HG02973 (cell line): ENCODE measurements at regions not wholly inside any gene's neighbourhood (a gene's known extent, or its start where the extent isn't known, plus 50 kb on each side); places are given as distances from the start of the nearest gene placed in this dataset.
"Not testable (repeated sequence)": the region's sequence is repeated elsewhere in the genome, so short reads cannot be mapped to it uniquely, and the experiment has no call there.

Experiments used
- ATAC-seq: cut with Tn5 transposase; IDR thresholded peaks from one replicate; pipeline ENCODE4 v1.9.1; 2021; ENCODE audit warnings: moderate library complexity; ENCODE audit not compliant: unreplicated experiment

DNA sequence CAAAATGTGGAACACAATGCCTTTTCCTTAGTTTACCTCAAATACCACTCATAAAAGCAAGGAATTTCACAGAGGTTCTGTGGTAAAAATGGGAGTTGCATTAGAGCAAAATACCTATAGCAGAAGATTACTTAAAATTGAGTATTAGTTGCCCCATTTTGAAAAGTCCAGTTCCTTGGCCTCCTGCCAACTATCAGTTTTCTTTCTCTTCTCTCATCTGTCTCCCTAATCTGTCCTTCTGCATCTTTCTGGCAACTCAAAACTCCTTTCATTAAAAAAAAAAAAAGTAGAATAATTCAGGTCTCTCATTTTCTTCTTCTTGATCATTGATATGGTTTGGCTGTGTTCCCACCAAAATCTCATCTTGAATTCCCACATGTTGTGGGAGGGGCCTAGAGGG lies 127.3 kb downstream of the ATP23 start:
- ATAC-seq, result no peak

DNA sequence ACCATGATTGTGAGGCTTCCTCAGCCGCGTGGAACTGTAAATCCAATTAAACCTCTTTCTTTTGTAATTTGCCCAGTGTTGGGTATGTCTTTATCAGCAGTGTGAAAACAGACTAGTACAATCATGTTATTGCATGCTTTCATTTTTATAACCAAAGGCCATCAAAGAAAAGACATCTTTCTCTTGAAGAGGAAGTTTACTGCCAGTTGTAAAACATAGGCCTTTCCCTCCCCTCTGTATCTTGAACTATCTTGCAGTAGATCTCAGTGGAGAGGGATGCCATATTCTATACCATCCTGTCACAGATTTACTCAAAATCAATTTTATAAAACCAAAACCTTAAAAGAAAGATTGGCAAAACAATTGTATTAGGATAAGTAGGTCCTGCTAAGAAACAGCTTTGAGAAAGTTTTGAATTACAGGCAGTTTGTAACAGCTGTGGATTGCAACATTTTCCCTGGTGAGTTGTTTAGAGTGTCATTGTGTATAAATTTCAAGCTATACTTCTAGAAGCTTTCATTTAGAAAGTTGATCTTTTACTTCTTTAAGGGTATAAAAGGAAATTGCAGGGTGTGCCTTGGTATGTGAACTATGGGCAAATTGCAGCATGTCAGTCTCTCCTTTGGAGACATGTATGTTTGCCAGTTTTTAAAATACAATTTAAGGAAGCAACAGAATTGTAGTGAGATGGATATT lies 128.0 kb downstream of the ATP23 start:
- ATAC-seq, result no peak

DNA sequence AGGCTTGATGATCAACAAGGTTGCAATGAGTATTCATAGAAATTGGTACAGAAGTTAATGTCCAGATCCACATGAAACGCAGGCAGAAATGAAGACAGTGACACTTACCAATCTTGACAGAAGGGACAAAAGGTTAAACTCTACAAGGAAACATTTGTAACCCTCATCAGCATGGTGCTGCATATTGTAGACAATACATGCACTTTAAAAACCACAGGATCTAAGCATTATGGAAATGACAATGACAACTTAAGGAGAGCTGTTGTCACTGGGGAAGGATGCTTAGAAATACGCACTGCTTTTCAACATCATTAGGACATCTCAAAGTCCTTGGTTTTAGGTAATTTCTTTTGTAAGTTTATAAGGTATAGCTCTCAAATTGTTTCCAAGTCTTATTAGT lies 130.6 kb downstream of the ATP23 start:
- no peak for ATAC-seq

DNA sequence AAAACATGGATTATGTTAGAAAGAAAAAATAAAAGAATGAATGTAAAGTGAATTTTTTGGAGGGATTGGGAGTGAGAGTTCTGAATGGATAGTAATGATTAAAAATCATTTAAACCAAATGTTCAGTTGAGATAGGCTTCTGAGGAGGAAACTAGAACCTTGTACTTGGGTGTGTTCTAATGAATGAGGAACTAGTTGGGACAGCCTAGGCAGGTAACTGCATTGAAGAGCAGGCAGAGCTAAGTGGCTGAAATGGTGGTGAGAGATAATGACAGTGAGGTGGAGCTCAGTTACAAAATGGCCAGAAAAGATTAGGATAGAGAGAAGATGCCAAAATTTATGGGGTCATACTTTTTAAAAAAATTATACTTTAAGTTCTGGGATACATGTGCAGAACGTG lies 132.9 kb downstream of the ATP23 start:
- ATAC-seq, result no peak

DNA sequence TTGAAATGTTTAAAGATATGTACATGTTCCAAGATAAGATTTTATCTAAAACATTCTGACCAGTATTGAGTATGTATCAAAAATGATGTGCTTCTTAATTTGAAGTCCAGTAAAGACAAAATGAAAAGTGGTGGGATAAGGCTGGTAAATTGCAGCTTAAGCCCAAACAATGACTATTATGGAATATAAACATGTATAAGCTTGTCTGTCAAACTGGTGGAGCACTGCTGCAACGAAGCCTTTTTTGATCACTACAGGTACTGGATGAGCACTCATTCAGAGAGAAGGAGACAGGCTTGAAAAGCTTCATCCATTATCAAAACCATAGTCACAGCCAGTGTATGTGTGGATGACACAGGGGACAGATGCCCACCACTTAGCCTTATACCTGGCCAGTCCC lies 138.4 kb downstream of the ATP23 start:
- no peak for ATAC-seq

DNA sequence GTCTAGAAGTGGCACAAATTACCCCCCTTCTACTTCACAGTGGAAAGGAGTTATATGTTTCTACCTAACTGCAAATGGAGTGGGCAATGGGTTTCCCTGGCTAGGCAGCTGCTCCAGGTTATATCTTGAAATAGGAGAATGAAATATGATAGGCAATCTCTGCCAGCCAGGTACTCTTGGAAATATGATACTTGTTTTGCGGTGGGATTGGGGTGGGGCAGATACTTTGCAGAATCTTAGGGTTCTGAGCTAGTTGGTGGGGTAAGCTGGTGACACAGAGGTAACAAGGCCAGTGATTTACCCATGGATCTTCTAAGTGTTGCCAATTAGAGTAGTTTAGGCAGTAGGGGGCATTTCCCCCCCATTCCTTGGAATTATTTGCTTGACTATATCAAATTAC lies 140.1 kb downstream of the ATP23 start:
- ATAC-seq, result no peak

DNA sequence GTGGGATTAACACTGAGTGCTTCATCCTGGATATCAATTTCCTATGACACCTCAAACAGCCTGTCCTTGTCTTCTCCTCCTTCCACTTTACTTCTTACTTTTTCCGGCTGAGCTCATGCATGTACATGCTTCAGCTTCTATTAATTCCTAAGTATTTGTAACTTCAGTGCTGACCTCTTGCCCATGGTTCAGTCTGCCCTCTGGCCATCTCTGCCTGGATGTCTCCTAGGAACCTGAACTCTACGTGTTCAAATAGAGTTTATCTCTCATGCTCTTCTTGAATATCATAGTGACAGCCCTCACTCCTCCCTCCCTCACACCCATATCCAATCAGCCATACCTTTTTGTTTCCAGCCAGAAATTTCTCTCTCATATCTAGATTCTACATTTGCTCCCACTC lies 141.6 kb downstream of the ATP23 start:
- no peak for ATAC-seq

DNA sequence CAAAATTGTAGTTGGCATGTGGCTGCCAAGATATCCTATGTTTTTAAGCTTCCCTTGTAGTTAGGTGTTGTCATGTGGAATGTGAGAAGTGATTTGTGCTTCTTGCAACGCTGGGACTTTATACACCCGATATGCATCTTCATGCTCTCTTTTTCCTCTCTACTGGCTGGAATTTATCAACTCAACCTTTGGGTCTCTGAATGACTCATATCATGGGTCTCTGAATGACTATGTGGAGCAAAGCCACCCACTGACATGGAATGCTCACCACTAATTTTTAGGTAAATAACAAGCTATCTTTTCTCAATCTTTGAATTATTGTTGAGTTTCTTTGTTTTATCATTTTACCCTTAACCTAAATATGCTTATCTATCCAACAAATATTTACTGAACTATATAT lies 144.6 kb downstream of the ATP23 start:
- ATAC-seq, result no peak

DNA sequence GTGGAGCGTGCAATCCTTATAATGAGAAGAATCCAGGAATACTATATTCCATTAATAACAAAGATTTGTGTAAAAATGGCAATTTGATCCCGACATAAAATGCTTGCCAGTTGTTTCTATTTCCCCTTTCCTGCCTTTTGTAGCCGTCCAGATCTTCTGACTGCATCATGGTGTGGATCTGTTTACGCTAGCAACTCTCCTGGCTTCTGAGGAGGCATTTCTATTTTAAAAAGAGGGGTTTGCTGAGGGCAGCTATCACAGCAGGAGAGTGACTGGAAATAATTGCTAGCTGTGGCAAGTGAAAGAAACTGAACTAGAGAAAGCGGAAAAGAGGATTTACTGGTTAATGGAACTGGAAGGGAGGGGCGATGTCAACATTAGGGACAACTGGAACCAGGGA lies 145.6 kb downstream of the ATP23 start:
- ATAC-seq, result no peak

DNA sequence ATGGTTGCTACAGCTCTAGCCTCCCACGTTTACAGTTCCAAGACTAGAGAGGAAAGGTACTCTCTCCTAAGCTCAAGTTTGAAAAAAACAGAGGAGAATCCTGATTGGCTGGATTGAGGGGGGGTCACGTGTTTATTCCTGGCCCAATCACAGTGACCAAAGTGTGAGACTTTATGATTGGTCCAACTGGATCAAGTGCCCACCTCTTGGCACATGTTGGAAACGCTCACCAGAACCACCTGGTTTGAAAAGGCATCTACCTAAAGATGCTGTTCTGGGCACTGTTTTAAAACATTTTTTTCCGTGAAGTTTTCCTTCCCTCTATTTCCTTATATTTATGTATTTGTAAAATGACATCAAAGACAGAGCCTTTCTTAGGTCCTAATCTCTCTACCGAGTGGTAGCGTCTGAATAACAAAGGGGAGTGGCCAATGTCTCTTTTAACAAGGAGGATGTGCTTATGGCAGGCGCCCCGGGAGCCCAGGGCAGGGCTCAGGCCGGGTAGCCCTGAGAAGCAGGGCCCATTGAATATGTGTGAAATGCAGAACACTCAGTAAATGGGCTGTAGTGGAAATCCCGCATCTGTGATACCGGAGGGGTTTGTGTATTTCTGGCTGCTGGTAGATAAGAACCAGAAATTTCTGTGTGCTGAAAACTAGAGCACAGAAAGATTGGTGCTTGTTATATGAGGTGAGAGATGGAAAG lies 146.2 kb downstream of the ATP23 start:
- no peak for ATAC-seq

DNA sequence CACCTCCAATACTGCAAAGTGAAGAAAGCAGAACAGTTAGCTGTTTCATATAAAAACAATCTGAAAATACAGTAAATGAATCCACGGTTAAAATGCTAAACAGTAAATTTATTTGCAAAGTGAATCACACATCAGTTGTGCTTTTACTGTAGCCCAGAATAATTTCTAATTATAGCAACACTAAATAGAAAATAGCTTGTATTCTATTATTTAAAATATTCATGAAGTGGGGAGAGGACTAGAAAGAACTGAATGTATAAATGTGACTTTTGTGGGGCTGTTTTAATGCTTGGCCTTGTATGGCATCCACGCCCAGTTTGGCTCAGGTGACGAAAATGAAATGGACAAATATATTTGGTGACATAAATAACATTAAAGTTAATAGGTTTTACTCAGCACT lies 148.2 kb downstream of the ATP23 start:
- ATAC-seq, result no peak

DNA sequence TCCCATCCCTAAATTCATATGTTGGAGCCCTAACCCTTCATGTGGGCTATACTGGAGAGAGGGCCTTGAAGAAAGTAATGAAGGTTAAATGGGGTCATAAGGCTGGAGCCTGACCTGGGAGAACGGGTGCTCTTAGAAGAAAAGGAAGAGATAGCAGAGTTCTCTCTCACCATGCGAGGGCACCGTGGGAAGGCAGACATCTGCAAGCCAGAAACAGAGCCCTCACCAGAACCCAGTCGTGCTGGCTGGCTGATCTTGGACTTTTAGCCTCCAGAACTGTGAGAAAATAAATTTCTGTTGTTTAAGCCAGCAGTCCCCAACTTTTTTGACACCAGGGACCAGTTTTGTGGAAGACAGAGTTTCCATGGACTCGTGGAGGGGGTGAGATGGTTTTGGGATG lies 149.3 kb downstream of the ATP23 start:
- ATAC-seq, result no peak

DNA sequence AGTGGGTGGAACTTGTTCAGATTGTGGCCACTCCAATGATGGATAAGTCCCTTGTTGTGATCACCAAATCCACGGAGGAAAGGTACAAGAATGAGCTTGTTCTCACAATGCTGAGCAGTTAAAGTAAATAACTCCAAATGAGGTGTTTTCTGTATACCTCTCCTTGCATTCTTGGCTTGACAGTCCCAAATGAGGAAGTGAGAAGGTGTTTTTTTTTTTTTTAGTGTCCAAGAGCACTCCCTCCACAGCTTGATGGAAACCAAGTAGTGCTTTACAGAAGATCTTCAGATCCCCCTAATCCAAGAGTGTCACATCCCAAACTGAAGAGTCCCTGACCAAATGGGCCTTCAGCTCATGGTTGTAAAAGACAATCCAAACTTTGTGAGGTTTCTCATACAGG lies 153.6 kb downstream of the ATP23 start:
- ATAC-seq, result no peak

DNA sequence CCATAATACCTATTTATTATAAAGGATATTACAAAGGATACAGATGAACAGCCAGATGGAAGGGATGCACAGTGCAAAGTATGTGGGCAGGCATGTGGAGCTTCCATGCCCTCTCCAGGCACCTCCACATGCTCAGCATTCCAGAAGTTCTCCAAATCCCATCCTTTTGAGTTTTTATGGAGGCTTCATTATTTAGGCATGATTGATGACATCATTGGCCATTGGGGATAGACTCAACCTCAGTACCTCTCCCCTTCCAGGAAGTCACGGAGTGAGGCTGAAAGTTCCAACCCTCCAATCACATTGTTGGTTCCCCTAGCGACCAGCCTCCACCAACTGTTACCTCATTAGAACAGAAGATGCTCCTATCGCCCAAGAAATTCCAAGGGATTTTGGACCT lies 156.4 kb downstream of the ATP23 start:
- ATAC-seq, result no peak

DNA sequence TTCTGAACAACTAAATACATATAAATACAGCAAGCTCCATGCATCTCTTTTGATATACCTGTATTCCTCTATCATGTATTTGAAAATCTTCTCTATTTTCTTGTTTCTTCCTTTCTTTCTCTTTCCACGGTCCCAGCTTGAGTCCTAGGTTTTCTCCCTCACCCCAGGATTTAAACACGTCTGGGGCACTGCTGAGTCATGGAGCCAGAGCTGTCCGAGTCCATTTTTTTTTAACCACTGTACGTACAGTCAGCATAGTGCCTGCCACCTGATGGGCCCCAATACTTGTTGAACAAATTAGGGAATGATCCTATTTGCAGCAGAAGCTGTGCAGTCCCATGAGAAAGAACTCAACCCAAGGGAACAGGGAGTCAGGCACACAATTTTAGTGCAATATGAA lies 158.1 kb downstream of the ATP23 start:
- ATAC-seq, result no peak

DNA sequence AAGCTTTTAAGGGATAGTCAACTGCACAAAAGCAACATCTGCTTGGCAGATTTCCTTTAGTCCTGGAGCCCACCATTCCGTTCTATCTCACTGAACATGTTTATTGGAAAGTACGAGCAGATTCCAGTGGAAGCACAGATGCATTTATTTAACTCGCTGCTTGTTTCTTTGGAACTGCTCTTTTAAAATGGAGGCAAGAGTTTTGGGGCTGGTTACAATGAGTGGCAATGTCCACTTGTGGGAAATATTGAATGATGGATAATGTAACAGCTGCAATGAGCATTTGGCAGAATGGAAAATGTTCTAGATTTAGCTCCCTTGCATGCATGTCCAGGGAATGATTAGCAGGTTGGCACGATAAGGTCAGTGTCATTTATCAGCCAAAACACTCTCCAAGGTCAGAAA lies 163.0 kb downstream of the ATP23 start:
- ATAC-seq, result no peak

DNA sequence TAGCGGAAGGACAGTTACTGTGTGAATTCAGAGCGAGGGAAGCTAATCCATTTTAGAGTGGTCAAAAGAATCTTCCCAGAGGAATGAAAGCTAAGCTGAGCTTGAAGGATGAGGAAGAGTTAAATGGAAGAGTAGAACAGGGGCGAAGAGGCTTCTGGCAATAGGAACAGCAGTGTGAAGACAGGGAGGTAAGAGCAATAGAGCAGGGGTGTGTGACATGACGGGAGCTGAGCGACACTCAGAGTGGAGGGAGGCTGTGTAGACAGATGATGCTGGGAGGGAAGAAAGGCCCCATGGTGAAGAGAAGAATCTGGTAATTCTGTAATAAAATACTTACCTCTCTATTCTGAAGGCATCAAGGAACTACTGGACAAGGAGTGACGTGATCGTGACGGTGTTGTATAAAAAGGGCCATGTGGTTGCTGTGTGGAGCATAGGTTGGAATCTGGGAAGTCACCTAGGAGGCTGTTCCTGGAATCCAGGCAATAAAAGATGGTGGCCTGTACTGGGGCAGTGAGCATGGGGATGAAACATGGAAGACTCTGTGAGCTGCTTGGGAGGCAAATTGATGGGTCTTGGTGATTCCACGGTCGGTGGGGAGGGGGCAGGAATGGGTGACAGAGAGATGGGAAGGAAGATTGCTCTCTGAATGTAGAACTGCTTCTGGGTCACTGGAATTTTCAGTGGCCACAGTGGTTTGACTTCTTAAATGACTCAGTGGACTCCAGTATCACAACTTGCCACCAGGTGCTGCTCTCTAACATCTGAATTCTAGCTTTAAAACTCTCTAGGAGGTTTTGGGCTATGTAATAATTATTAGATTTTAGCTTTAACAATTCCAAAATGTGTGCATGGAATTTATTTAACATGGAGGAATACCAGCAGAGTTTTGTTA lies 164.1 kb downstream of the ATP23 start:
- ATAC-seq, result no peak

DNA sequence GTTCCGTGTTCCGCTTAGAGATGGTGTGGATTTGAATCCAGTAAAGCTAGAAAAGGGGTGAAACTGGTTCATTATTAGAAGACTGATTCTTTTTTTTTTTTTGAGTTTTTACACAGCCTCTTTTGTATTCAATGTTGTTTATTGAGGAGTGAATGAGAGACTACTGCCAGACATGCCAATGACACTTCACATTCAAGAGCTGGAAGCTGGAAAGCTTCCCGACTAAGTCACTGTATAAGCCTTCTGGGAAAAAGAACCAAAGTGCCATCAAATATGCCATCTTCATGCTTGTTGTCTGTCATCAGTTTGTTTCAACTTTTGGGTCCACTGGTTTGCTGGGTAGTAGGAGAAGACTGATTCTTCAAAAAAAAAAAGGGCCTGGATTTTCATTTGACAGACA lies 164.8 kb downstream of the ATP23 start:
- no peak for ATAC-seq

DNA sequence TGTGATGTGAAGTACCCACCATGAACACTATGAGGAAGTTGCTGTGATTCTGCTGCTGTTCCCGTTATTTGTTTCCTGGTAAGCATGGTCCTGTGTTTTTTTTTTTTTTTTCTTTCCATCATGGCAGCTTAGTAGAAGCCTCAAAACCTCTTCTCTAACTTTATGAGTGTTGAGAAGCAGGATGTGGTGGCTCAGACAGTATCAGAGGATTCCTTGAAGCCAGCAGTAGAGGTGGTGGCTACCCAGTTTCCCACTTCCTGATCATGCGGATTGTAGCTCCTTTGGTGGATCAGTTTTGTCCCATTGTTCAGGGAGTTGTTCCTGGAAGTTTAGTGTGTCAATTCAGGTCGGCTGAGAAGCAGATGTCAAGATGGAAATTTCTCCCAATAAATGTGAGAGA lies 175.8 kb downstream of the ATP23 start:
- ATAC-seq, result no peak

DNA sequence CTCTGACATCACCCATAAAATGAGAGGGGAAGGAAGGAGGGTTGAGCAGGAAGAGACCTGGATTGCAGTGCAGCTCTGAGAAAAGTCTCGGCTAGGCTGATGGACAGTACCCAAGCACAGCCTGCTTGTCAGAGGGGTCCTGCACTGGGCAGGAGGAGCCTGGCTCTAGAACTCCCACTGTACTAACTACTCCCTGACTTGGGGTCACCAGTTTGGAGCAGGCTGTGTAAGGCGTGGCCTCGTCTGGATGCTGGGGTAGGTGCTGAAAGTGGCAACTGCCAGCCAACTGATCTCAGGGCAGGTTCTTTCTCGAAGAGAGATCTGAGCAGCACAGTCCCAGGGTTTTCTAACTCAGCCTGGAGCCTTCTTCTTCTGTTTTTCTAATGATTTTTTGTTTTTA lies 176.3 kb downstream of the ATP23 start:
- no peak for ATAC-seq

DNA sequence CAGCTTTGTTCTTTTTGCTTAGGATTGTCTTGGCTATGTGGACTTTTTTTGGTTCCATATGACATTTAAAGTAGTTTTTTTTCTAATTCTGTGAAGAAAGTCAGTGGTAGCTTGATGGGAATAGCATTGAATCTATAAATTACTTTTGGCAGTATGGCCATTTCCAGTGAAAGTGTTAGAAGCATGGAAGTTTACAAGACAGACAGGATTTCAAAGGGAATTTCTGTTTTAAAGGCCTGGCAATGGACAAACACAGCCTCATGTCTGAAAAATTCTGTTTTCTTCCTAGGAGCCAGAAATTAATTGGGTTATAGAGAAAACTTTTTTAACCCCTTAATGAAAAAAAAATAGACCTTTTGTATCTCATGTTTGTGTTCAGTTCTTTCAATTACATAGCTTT lies 184.4 kb downstream of the ATP23 start:
- ATAC-seq, result not testable (repeated sequence)
